NCI-H1105 (cell line): ENCODE measurements at regions not wholly inside any gene's neighbourhood (a gene's known extent, or its start where the extent isn't known, plus 50 kb on each side); places are given as distances from the start of the nearest gene placed in this dataset.
"Not testable (repeated sequence)": the region's sequence is repeated elsewhere in the genome, so short reads cannot be mapped to it uniquely, and the experiment has no call there.

Experiments
- DNase-seq: peaks from one replicate; lab custom pipeline; 2025; lab: John Stamatoyannopoulos, UW

- no peak for DNase-seq
These were observed 1005.0 kb downstream of the GALC start for GRCh38 chr14:86987966-86988365.

GRCh38 chr14:86973177-86973576 lies 1019.8 kb downstream of the GALC start:
- DNase-seq, result no peak

- no peak for DNase-seq
These were observed 1021.7 kb downstream of the GALC start for GRCh38 chr14:86971292-86971691.

GRCh38 chr14:86961106-86961716 lies 1031.8 kb downstream of the GALC start:
- DNase-seq, result no peak

GRCh38 chr14:86955771-86956354 lies 1037.1 kb downstream of the GALC start:
- DNase-seq, result no peak

GRCh38 chr14:86954623-86955022 lies 1038.4 kb downstream of the GALC start:
- no peak for DNase-seq

GRCh38 chr14:86946446-86946845 lies 1046.5 kb downstream of the GALC start:
- DNase-seq, result no peak

GRCh38 chr14:86944434-86944833 lies 1048.5 kb downstream of the GALC start:
- DNase-seq, result no peak

GRCh38 chr14:86943391-86944365 lies 1049.3 kb downstream of the GALC start:
- no peak for DNase-seq

- no peak for DNase-seq
These were observed 1050.0 kb downstream of the GALC start for GRCh38 chr14:86942936-86943335.

- no peak for DNase-seq
These were observed 1052.9 kb downstream of the GALC start for GRCh38 chr14:86940106-86940505.

GRCh38 chr14:86938320-86938719 lies 1054.7 kb downstream of the GALC start:
- DNase-seq, result no peak

GRCh38 chr14:86936556-86936955 lies 1056.4 kb downstream of the GALC start:
- no peak for DNase-seq

- DNase-seq, result no peak
These were observed 1057.6 kb downstream of the GALC start for GRCh38 chr14:86935241-86935885.

- DNase-seq, result no peak
These were observed 1058.9 kb downstream of the GALC start for GRCh38 chr14:86933958-86934595.

- DNase-seq, result no peak
These were observed 1059.5 kb downstream of the GALC start for GRCh38 chr14:86933460-86933859.

- no peak for DNase-seq
These were observed 1077.6 kb downstream of the GALC start for GRCh38 chr14:86915406-86915805.

GRCh38 chr14:86912709-86913108 lies 1080.3 kb downstream of the GALC start:
- DNase-seq, result no peak

GRCh38 chr14:86911486-86911885 lies 1081.5 kb downstream of the GALC start:
- DNase-seq, result no peak

- DNase-seq, result not testable (repeated sequence)
These were observed 1087.5 kb downstream of the GALC start for GRCh38 chr14:86905386-86905926.

GRCh38 chr14:86902176-86902950 lies 1090.6 kb downstream of the GALC start:
- DNase-seq, result no peak
